ENCODE measurements at regions not wholly inside any gene's neighbourhood (a gene's known extent, or its start where the extent isn't known, plus 50 kb on each side); places are given as distances from the start of the nearest gene placed in this dataset.

- TF ChIP-seq, protein P1, sequence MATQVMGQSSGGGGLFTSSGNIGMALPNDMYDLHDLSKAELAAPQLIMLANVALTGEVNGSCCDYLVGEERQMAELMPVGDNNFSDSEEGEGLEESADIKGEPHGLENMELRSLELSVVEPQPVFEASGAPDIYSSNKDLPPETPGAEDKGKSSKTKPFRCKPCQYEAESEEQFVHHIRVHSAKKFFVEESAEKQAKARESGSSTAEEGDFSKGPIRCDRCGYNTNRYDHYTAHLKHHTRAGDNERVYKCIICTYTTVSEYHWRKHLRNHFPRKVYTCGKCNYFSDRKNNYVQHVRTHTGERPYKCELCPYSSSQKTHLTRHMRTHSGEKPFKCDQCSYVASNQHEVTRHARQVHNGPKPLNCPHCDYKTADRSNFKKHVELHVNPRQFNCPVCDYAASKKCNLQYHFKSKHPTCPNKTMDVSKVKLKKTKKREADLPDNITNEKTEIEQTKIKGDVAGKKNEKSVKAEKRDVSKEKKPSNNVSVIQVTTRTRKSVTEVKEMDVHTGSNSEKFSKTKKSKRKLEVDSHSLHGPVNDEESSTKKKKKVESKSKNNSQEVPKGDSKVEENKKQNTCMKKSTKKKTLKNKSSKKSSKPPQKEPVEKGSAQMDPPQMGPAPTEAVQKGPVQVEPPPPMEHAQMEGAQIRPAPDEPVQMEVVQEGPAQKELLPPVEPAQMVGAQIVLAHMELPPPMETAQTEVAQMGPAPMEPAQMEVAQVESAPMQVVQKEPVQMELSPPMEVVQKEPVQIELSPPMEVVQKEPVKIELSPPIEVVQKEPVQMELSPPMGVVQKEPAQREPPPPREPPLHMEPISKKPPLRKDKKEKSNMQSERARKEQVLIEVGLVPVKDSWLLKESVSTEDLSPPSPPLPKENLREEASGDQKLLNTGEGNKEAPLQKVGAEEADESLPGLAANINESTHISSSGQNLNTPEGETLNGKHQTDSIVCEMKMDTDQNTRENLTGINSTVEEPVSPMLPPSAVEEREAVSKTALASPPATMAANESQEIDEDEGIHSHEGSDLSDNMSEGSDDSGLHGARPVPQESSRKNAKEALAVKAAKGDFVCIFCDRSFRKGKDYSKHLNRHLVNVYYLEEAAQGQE (tag by site-specific recombination; IDR thresholded peaks at IDR 0.05), result no peak
- no peak for TF ChIP-seq ZNF350 (tag by site-specific recombination; IDR thresholded peaks at IDR 0.05)
- TF ChIP-seq ZNF211 (tag by site-specific recombination; IDR thresholded peaks at IDR 0.05; ENCODE audit: low read depth), result no peak
- no peak for TF ChIP-seq ZNF747 (tag by site-specific recombination; IDR thresholded peaks at IDR 0.05)
- no peak for TF ChIP-seq ZNF132 (tag by site-specific recombination; IDR thresholded peaks at IDR 0.05; ENCODE audit: borderline replicate concordance)
- TF ChIP-seq PATZ1 (tag by site-specific recombination; IDR thresholded peaks at IDR 0.05), result no peak
- TF ChIP-seq EGR2 (tag by site-specific recombination; IDR thresholded peaks at IDR 0.05; ENCODE audit: low read depth), result no peak
- peak; percentile 77 for TF ChIP-seq ZNF366 (tag by site-specific recombination; conservative IDR thresholded peaks at IDR 0.05)
- TF ChIP-seq ZNF626 (tag by site-specific recombination; IDR thresholded peaks at IDR 0.05), result peak; percentile 82; the same call in 1 of the 2 replicates
- no peak for TF ChIP-seq ZNF148 (tag by site-specific recombination; IDR thresholded peaks at IDR 0.05; ENCODE audit: borderline replicate concordance)
- TF ChIP-seq, protein P2, sequence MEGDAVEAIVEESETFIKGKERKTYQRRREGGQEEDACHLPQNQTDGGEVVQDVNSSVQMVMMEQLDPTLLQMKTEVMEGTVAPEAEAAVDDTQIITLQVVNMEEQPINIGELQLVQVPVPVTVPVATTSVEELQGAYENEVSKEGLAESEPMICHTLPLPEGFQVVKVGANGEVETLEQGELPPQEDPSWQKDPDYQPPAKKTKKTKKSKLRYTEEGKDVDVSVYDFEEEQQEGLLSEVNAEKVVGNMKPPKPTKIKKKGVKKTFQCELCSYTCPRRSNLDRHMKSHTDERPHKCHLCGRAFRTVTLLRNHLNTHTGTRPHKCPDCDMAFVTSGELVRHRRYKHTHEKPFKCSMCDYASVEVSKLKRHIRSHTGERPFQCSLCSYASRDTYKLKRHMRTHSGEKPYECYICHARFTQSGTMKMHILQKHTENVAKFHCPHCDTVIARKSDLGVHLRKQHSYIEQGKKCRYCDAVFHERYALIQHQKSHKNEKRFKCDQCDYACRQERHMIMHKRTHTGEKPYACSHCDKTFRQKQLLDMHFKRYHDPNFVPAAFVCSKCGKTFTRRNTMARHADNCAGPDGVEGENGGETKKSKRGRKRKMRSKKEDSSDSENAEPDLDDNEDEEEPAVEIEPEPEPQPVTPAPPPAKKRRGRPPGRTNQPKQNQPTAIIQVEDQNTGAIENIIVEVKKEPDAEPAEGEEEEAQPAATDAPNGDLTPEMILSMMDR (tag by site-specific recombination; IDR thresholded peaks at IDR 0.05), result no peak
- 0 out of 2 replicates have a peak, but pooled peaks have one; percentile 26 for TF ChIP-seq ZNF664 (tag by site-specific recombination; IDR thresholded peaks at IDR 0.05)
- TF ChIP-seq ZNF558 (tag by site-specific recombination; IDR thresholded peaks at IDR 0.05), result peak; percentile 54; the same call in 1 of the 2 replicates
- no peak for TF ChIP-seq ZSCAN23 (tag by site-specific recombination; IDR thresholded peaks at IDR 0.05)
- TF ChIP-seq, protein P3, sequence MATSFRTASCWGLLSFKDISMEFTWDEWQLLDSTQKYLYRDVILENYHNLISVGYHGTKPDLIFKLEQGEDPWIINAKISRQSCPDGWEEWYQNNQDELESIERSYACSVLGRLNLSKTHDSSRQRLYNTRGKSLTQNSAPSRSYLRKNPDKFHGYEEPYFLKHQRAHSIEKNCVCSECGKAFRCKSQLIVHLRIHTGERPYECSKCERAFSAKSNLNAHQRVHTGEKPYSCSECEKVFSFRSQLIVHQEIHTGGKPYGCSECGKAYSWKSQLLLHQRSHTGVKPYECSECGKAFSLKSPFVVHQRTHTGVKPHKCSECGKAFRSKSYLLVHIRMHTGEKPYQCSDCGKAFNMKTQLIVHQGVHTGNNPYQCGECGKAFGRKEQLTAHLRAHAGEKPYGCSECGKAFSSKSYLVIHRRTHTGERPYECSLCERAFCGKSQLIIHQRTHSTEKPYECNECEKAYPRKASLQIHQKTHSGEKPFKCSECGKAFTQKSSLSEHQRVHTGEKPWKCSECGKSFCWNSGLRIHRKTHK (tag by site-specific recombination; IDR thresholded peaks at IDR 0.05), result 0 out of 2 replicates have a peak, but pooled peaks have one; percentile 9
- TF ChIP-seq ZNF114 (tag by site-specific recombination; IDR thresholded peaks at IDR 0.05), result no peak
- no peak for TF ChIP-seq MZF1 (tag by site-specific recombination; IDR thresholded peaks at IDR 0.05; ENCODE audit: borderline replicate concordance)
- TF ChIP-seq, protein P4, sequence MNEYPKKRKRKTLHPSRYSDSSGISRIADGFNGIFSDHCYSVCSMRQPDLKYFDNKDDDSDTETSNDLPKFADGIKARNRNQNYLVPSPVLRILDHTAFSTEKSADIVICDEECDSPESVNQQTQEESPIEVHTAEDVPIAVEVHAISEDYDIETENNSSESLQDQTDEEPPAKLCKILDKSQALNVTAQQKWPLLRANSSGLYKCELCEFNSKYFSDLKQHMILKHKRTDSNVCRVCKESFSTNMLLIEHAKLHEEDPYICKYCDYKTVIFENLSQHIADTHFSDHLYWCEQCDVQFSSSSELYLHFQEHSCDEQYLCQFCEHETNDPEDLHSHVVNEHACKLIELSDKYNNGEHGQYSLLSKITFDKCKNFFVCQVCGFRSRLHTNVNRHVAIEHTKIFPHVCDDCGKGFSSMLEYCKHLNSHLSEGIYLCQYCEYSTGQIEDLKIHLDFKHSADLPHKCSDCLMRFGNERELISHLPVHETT (tag by site-specific recombination; IDR thresholded peaks at IDR 0.05), result peak; percentile 72
- TF ChIP-seq, protein P5, sequence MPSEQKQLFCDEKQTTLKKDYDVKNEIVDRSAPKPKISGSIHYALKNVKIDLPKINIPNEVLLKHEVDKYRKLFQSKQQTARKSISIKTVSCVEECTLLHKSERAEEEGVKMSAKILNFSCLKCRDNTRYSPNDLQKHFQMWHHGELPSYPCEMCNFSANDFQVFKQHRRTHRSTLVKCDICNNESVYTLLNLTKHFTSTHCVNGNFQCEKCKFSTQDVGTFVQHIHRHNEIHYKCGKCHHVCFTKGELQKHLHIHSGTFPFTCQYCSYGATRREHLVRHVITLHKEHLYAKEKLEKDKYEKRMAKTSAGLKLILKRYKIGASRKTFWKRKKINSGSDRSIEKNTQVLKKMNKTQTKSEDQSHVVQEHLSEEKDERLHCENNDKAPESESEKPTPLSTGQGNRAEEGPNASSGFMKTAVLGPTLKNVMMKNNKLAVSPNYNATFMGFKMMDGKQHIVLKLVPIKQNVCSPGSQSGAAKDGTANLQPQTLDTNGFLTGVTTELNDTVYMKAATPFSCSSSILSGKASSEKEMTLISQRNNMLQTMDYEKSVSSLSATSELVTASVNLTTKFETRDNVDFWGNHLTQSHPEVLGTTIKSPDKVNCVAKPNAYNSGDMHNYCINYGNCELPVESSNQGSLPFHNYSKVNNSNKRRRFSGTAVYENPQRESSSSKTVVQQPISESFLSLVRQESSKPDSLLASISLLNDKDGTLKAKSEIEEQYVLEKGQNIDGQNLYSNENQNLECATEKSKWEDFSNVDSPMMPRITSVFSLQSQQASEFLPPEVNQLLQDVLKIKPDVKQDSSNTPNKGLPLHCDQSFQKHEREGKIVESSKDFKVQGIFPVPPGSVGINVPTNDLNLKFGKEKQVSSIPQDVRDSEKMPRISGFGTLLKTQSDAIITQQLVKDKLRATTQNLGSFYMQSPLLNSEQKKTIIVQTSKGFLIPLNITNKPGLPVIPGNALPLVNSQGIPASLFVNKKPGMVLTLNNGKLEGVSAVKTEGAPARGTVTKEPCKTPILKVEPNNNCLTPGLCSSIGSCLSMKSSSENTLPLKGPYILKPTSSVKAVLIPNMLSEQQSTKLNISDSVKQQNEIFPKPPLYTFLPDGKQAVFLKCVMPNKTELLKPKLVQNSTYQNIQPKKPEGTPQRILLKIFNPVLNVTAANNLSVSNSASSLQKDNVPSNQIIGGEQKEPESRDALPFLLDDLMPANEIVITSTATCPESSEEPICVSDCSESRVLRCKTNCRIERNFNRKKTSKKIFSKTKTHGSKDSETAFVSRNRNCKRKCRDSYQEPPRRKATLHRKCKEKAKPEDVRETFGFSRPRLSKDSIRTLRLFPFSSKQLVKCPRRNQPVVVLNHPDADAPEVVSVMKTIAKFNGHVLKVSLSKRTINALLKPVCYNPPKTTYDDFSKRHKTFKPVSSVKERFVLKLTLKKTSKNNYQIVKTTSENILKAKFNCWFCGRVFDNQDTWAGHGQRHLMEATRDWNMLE (tag by site-specific recombination; conservative IDR thresholded peaks at IDR 0.05; ENCODE audit: low read depth), result peak; percentile 73
- no peak for TF ChIP-seq ZNF37A (tag by site-specific recombination; IDR thresholded peaks at IDR 0.05)
- peak; percentile 30; the same call in 1 of the 2 replicates for TF ChIP-seq YY2 (tag by site-specific recombination; IDR thresholded peaks at IDR 0.05)
- no peak for TF ChIP-seq ZNF157 (tag by site-specific recombination; IDR thresholded peaks at IDR 0.05)
These were observed 402.4 kb downstream of the AGTPBP1 start (continued) for GRCh38 chr9:85339338-85339737.
